SK-N-SH (cell line): ENCODE measurements at regions not wholly inside any gene's neighbourhood (a gene's known extent, or its start where the extent isn't known, plus 50 kb on each side); places are given as distances from the start of the nearest gene placed in this dataset.

ENCODE experiments used
- CTCF ChIA-PET: fragments of 300-600, 350-600 bp; formaldehyde crosslinking; extraction: SDS; loops from one replicate; lab custom pipeline; 2021; lab: Yijun Ruan, JAX
- POLR2A ChIA-PET: fragments of 350-600 bp; sonication (Branson Sonifier 250); formaldehyde crosslinking; extraction: SDS; loops from one replicate; lab custom pipeline; 2020; ENCODE audit warnings: antibody characterized with exemption, inconsistent platforms; lab: Yijun Ruan, JAX
- DNase-seq: peaks from one replicate; pipeline ENCODE4 v3.0.0; 2012
- H2AFZ ChIP-seq: fragments of 200-600 bp; sonication (generic); 2 replicates; pipeline ENCODE4 v1.8.1; 2016; ENCODE audit warnings: antibody characterized with exemption, mild to moderate bottlenecking, low read depth
- H3F3A ChIP-seq: fragments of 200-600 bp; sonication (generic); replicated peaks from 2 replicates; pipeline ENCODE3; 2016; ENCODE audit warnings: antibody characterized with exemption, mild to moderate bottlenecking; ENCODE audit not compliant: insufficient read depth
- H3K27ac ChIP-seq, 2 experiments: fragments of 200-500 bp in 1 of 2; fragments of 200-600 bp in 1 of 2; sonication (Bioruptor generic) in 1 of 2; sonication (generic), shearing (Covaris generic) in 1 of 2; 2 replicates each; pipeline versions ENCODE4 v1.5.1 to v1.6.1; 2014 to 2016; ENCODE audit warnings: low read depth in 2 of 2, inconsistent platforms in 1 of 2, low read length in 1 of 2, mild to moderate bottlenecking in 1 of 2, mixed read lengths in 1 of 2
- H3K27me3 ChIP-seq: fragments of 200-600 bp; sonication (generic), shearing (Covaris generic); 2 replicates; pipeline ENCODE4 v1.6.1; 2016; ENCODE audit warnings: mixed run types; ENCODE audit not compliant: insufficient read depth
- H3K36me3 ChIP-seq, 2 experiments: fragments of 200-500 bp in 1 of 2; fragments of 200-600 bp in 1 of 2; sonication (Bioruptor generic) in 1 of 2; sonication (generic) in 1 of 2; replicated peaks in 1 of 2; 2 replicates each; pipeline versions ENCODE3 to v1.5.1; 2014 to 2016; ENCODE audit warnings: low read length in 1 of 2, mild to moderate bottlenecking in 1 of 2; ENCODE audit not compliant: insufficient read depth in 2 of 2, control insufficient read depth in 1 of 2
- H3K4me1 ChIP-seq, 2 experiments: fragments of 200-500 bp in 1 of 2; fragments of 200-600 bp in 1 of 2; sonication (Bioruptor generic) in 1 of 2; sonication (generic), shearing (Covaris generic) in 1 of 2; 2 replicates each; pipeline versions ENCODE4 v1.5.1 to v1.6.1; 2014 to 2016; ENCODE audit warnings: low read depth in 1 of 2, low read length in 1 of 2, mixed run types in 1 of 2; ENCODE audit not compliant: insufficient read depth in 2 of 2, control insufficient read depth in 1 of 2
- H3K4me2 ChIP-seq: fragments of 200-600 bp; sonication (generic), shearing (Covaris generic); 2 replicates; pipeline ENCODE4 v1.6.1; 2017; ENCODE audit warnings: mixed run types
- H3K4me3 ChIP-seq, 2 experiments: fragments of 200-500 bp in 1 of 2; fragments of 200-600 bp in 1 of 2; sonication (Bioruptor generic) in 1 of 2; sonication (generic), shearing (Covaris generic) in 1 of 2; 2 replicates each; pipeline versions ENCODE4 v1.5.1 to v1.8.1; 2014 to 2016; ENCODE audit warnings: low read depth in 2 of 2, inconsistent platforms in 1 of 2, low read length in 1 of 2, mild to moderate bottlenecking in 1 of 2, mixed read lengths in 1 of 2, moderate library complexity in 1 of 2
- H3K79me2 ChIP-seq: fragments of 200-600 bp; sonication (generic); 2 replicates; pipeline ENCODE4 v1.8.1; 2017; ENCODE audit warnings: mild to moderate bottlenecking; ENCODE audit not compliant: insufficient read depth
- H3K9ac ChIP-seq: fragments of 200-600 bp; sonication (generic); 2 replicates; pipeline ENCODE4 v1.6.1; 2017; ENCODE audit warnings: mixed run types
- H3K9me2 ChIP-seq: fragments of 200-600 bp; sonication (generic); 2 replicates; pipeline ENCODE4 v1.6.1; 2017; ENCODE audit warnings: mixed run types
- H3K9me3 ChIP-seq: fragments of 200-600 bp; sonication (generic); 2 replicates; pipeline ENCODE4 v1.6.1; 2017; ENCODE audit warnings: mixed run types, mild to moderate bottlenecking, moderate library complexity
- H4K20me1 ChIP-seq: fragments of 200-600 bp; sonication (generic); 2 replicates; pipeline ENCODE4 v1.6.1; 2017; ENCODE audit warnings: mild to moderate bottlenecking, mixed run types; ENCODE audit not compliant: insufficient read depth
- ELF1 ChIP-seq: IDR thresholded peaks from 2 replicates; pipeline ENCODE4 v1.4.0; 2012
- FOXJ3 ChIP-seq: sonication (generic); formaldehyde crosslinking; IDR thresholded peaks from 2 replicates; pipeline ENCODE4 v1.5.1; 2020; ENCODE audit warnings: mild to moderate bottlenecking, missing genetic modification reagents
- GABPA ChIP-seq: IDR thresholded peaks from 2 replicates; pipeline ENCODE4 v1.4.0; 2012; ENCODE audit warnings: low read depth, mild to moderate bottlenecking
- GATA2 ChIP-seq: sonication (generic); formaldehyde crosslinking; IDR thresholded peaks from 2 replicates; pipeline ENCODE4 v1.5.0; 2020; ENCODE audit warnings: mild to moderate bottlenecking, missing genetic modification reagents
- MEF2A ChIP-seq: IDR thresholded peaks from 2 replicates; pipeline ENCODE4 v1.4.0; 2012; ENCODE audit warnings: low read depth, borderline replicate concordance
- MXI1 ChIP-seq: IDR thresholded peaks from 2 replicates; pipeline ENCODE4 v1.6.1; 2012; ENCODE audit warnings: mild to moderate bottlenecking, low read depth, low read length, improper control_type of control experiment
- NFIC ChIP-seq: IDR thresholded peaks from 2 replicates; pipeline ENCODE4 v1.4.0; 2012; ENCODE audit warnings: borderline replicate concordance
- RCOR1 ChIP-seq: fragments of 150-350 bp; IDR thresholded peaks from 2 replicates; pipeline ENCODE4 v1.6.1; 2017; ENCODE audit warnings: antibody characterized with exemption, low read length
- RFX5 ChIP-seq: IDR thresholded peaks from 2 replicates; pipeline ENCODE4 v1.6.1; 2012; ENCODE audit warnings: mild to moderate bottlenecking, improper control_type of control experiment, low read length
- TCF12 ChIP-seq: IDR thresholded peaks from 2 replicates; pipeline ENCODE4 v1.4.0; 2012
- WGBS: methylation state at CpG from one replicate; pipeline ENCODE4 v1.1.6; 2017; ENCODE audit warnings: low lambda C conversion rate; 5-methylcytosine and 5-hydroxymethylcytosine counted together
- TF ChIP-seq, protein P1 (sequence below): IDR thresholded peaks from 2 replicates; pipeline ENCODE4 v1.6.1; 2012; ENCODE audit warnings: mild to moderate bottlenecking, low read depth, low read length, moderate library complexity
- TF ChIP-seq, protein P2 (sequence below): IDR thresholded peaks from 2 replicates; pipeline ENCODE4 v1.4.0; 2012; ENCODE audit warnings: low read depth, borderline replicate concordance
- TF ChIP-seq, protein P3 (sequence below): IDR thresholded peaks from 2 replicates; pipeline ENCODE4; 2012
- TF ChIP-seq, protein P4 (sequence below): IDR thresholded peaks from 2 replicates; pipeline ENCODE4 v1.4.0; 2012; ENCODE audit warnings: low read depth, borderline replicate concordance

GRCh38 chr4:136749989-136750388 is 782.3 kb downstream of the PCDH18 start:
- H3K27ac ChIP-seq: no peak overlapping the region
- H3K27me3 ChIP-seq: no peaks in the 10 kb centered on the region
- H2AFZ ChIP-seq: no peak overlapping the region
- DNase-seq: no peak
- no peak overlapping the region for H3K4me3 ChIP-seq
- H3K79me2 ChIP-seq: no peaks in the 10 kb centered on the region
- no peaks in the 10 kb centered on the region for H3F3A ChIP-seq
- no peaks in the 10 kb centered on the region; a peak in 1 of 4 replicates for H3K4me1 ChIP-seq
- WGBS: 40% methylated on average over 2 of the region's 2 CpGs
- ChIA-PET CTCF (no interaction called here), POLR2A (no interaction called here)
- TF ChIP-seq RFX5 (no peak), RCOR1 (no peak), NFIC (no peak), TCF12 (no peak), MXI1 (no peak), ELF1 (no peak), GATA2 (CRISPR knock-in tag) (no peak), GABPA (no peak), FOXJ3 (CRISPR knock-in tag) (no peak), MEF2A (no peak)
- TF ChIP-seq, protein P1, sequence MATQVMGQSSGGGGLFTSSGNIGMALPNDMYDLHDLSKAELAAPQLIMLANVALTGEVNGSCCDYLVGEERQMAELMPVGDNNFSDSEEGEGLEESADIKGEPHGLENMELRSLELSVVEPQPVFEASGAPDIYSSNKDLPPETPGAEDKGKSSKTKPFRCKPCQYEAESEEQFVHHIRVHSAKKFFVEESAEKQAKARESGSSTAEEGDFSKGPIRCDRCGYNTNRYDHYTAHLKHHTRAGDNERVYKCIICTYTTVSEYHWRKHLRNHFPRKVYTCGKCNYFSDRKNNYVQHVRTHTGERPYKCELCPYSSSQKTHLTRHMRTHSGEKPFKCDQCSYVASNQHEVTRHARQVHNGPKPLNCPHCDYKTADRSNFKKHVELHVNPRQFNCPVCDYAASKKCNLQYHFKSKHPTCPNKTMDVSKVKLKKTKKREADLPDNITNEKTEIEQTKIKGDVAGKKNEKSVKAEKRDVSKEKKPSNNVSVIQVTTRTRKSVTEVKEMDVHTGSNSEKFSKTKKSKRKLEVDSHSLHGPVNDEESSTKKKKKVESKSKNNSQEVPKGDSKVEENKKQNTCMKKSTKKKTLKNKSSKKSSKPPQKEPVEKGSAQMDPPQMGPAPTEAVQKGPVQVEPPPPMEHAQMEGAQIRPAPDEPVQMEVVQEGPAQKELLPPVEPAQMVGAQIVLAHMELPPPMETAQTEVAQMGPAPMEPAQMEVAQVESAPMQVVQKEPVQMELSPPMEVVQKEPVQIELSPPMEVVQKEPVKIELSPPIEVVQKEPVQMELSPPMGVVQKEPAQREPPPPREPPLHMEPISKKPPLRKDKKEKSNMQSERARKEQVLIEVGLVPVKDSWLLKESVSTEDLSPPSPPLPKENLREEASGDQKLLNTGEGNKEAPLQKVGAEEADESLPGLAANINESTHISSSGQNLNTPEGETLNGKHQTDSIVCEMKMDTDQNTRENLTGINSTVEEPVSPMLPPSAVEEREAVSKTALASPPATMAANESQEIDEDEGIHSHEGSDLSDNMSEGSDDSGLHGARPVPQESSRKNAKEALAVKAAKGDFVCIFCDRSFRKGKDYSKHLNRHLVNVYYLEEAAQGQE: no peak
- TF ChIP-seq, protein P2, sequence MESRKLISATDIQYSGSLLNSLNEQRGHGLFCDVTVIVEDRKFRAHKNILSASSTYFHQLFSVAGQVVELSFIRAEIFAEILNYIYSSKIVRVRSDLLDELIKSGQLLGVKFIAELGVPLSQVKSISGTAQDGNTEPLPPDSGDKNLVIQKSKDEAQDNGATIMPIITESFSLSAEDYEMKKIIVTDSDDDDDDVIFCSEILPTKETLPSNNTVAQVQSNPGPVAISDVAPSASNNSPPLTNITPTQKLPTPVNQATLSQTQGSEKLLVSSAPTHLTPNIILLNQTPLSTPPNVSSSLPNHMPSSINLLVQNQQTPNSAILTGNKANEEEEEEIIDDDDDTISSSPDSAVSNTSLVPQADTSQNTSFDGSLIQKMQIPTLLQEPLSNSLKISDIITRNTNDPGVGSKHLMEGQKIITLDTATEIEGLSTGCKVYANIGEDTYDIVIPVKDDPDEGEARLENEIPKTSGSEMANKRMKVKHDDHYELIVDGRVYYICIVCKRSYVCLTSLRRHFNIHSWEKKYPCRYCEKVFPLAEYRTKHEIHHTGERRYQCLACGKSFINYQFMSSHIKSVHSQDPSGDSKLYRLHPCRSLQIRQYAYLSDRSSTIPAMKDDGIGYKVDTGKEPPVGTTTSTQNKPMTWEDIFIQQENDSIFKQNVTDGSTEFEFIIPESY: no peak
- TF ChIP-seq, protein P3, sequence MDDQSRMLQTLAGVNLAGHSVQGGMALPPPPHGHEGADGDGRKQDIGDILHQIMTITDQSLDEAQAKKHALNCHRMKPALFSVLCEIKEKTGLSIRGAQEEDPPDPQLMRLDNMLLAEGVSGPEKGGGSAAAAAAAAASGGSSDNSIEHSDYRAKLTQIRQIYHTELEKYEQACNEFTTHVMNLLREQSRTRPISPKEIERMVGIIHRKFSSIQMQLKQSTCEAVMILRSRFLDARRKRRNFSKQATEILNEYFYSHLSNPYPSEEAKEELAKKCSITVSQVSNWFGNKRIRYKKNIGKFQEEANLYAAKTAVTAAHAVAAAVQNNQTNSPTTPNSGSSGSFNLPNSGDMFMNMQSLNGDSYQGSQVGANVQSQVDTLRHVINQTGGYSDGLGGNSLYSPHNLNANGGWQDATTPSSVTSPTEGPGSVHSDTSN: no peak
- TF ChIP-seq, protein P4, sequence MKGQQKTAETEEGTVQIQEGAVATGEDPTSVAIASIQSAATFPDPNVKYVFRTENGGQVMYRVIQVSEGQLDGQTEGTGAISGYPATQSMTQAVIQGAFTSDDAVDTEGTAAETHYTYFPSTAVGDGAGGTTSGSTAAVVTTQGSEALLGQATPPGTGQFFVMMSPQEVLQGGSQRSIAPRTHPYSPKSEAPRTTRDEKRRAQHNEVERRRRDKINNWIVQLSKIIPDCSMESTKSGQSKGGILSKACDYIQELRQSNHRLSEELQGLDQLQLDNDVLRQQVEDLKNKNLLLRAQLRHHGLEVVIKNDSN: no peak
- no peak overlapping the region for H3K9ac ChIP-seq
- H3K4me2 ChIP-seq: no peak overlapping the region
- no peaks in the 10 kb centered on the region for H3K9me3 ChIP-seq
- no peaks in the 10 kb centered on the region for H3K36me3 ChIP-seq
- H3K9me2 ChIP-seq: no peaks in the 10 kb centered on the region
- no peaks in the 10 kb centered on the region for H4K20me1 ChIP-seq
